ENCODE measurements at regions not wholly inside any gene's neighbourhood (a gene's known extent, or its start where the extent isn't known, plus 50 kb on each side); places are given as distances from the start of the nearest gene placed in this dataset.

- no peaks in the 10 kb centered on the region for H3K27me3 ChIP-seq (ENCODE audit: insufficient read depth, low read length)
- intact Hi-C loops (cut with micrococcal nuclease): no loop called here
- H3K27me3 Mint-ChIP-seq: peaks cover 3 to 6% of the 10 kb centered on the region in 2 donors
- H3K27ac Mint-ChIP-seq: no peak overlapping the region
- POLR2A ChIA-PET (ENCODE audit: partially characterized antibody): no interaction called here
- H3K36me3 ChIP-seq (ENCODE audit: insufficient read depth, low read length): no peaks in the 10 kb centered on the region
- CTCF ChIA-PET (ENCODE audit: partially characterized antibody): no interaction called here
- no peak overlapping the region for H3K4me3 Mint-ChIP-seq
- DNase-seq: no peak
- peaks cover 0 to 2% (median 0%) of the 10 kb centered on the region in 8 donors for H3K9me3 Mint-ChIP-seq
- no peak overlapping the region for H3K4me3 ChIP-seq (ENCODE audit: low read length in 2 of 2)
- H3K9me3 ChIP-seq (ENCODE audit: control insufficient read depth in 1 of 2, low read length in 2 of 2): no peaks in the 10 kb centered on the region
- H3K4me1 Mint-ChIP-seq: no peaks in the 10 kb centered on the region
- no peaks in the 10 kb centered on the region for H3K4me1 ChIP-seq (ENCODE audit: insufficient read depth, low read length)
- no peaks in the 10 kb centered on the region for H3K36me3 Mint-ChIP-seq
- no peak overlapping the region for H3K27ac ChIP-seq (ENCODE audit: low read depth, low read length)
Observed at GRCh38 chr10:28797904-28798371, 120.6 kb downstream of the BAMBI start.

GRCh38 chr10:28798428-28798955 lies 121.2 kb downstream of the BAMBI start:
- POLR2A ChIA-PET (ENCODE audit: partially characterized antibody): no interaction called here
- no peak overlapping the region for H3K4me3 Mint-ChIP-seq
- DNase-seq: no peak
- H3K9me3 ChIP-seq (ENCODE audit: control insufficient read depth in 1 of 2, low read length in 2 of 2): no peaks in the 10 kb centered on the region
- H3K4me1 Mint-ChIP-seq: no peaks in the 10 kb centered on the region
- H3K36me3 Mint-ChIP-seq: no peaks in the 10 kb centered on the region
- no peak overlapping the region for H3K4me3 ChIP-seq (ENCODE audit: low read length in 2 of 2)
- CTCF ChIA-PET (ENCODE audit: partially characterized antibody): no interaction called here
- intact Hi-C loops (cut with micrococcal nuclease): no loop called here
- peaks cover 0 to 2% (median 0%) of the 10 kb centered on the region in 8 donors for H3K9me3 Mint-ChIP-seq
- H3K27ac ChIP-seq (ENCODE audit: low read depth, low read length): no peak overlapping the region
- peaks cover 3 to 8% of the 10 kb centered on the region in 2 donors for H3K27me3 Mint-ChIP-seq
- no peak overlapping the region for H3K27ac Mint-ChIP-seq
- no peaks in the 10 kb centered on the region for H3K27me3 ChIP-seq (ENCODE audit: insufficient read depth, low read length)
- H3K36me3 ChIP-seq (ENCODE audit: insufficient read depth, low read length): no peaks in the 10 kb centered on the region
- H3K4me1 ChIP-seq (ENCODE audit: insufficient read depth, low read length): no peaks in the 10 kb centered on the region

GRCh38 chr10:28798964-28799363 lies 121.6 kb downstream of the BAMBI start:
- H3K4me1 ChIP-seq (ENCODE audit: insufficient read depth, low read length): no peaks in the 10 kb centered on the region
- no peak overlapping the region for H3K4me3 Mint-ChIP-seq
- no peak for DNase-seq
- peaks cover 0 to 3% (median 0%) of the 10 kb centered on the region in 8 donors for H3K9me3 Mint-ChIP-seq
- POLR2A ChIA-PET (ENCODE audit: partially characterized antibody): no interaction called here
- H3K27ac ChIP-seq (ENCODE audit: low read depth, low read length): no peak overlapping the region
- H3K9me3 ChIP-seq (ENCODE audit: control insufficient read depth in 1 of 2, low read length in 2 of 2): no peaks in the 10 kb centered on the region
- no peaks in the 10 kb centered on the region for H3K36me3 ChIP-seq (ENCODE audit: insufficient read depth, low read length)
- peaks cover 3 to 10% of the 10 kb centered on the region in 2 donors for H3K27me3 Mint-ChIP-seq
- no peaks in the 10 kb centered on the region for H3K27me3 ChIP-seq (ENCODE audit: insufficient read depth, low read length)
- H3K27ac Mint-ChIP-seq: no peak overlapping the region
- H3K36me3 Mint-ChIP-seq: no peaks in the 10 kb centered on the region
- no peaks in the 10 kb centered on the region for H3K4me1 Mint-ChIP-seq
- intact Hi-C loops (cut with micrococcal nuclease): no loop called here
- CTCF ChIA-PET (ENCODE audit: partially characterized antibody): no interaction called here
- H3K4me3 ChIP-seq (ENCODE audit: low read length in 2 of 2): no peak overlapping the region

- no peak for DNase-seq
- CTCF ChIA-PET (ENCODE audit: partially characterized antibody): no interaction called here
- no peaks in the 10 kb centered on the region for H3K4me1 Mint-ChIP-seq
- peaks cover 0 to 3% (median 0%) of the 10 kb centered on the region in 8 donors for H3K9me3 Mint-ChIP-seq
- H3K27ac ChIP-seq (ENCODE audit: low read depth, low read length): no peak overlapping the region
- no peak overlapping the region for H3K4me3 ChIP-seq (ENCODE audit: low read length in 2 of 2)
- H3K27me3 ChIP-seq (ENCODE audit: insufficient read depth, low read length): no peaks in the 10 kb centered on the region
- no peak overlapping the region for H3K4me3 Mint-ChIP-seq
- peaks cover 7 to 8% of the 10 kb centered on the region in 2 donors for H3K27me3 Mint-ChIP-seq
- intact Hi-C loops (cut with micrococcal nuclease): no loop called here
- no peaks in the 10 kb centered on the region for H3K4me1 ChIP-seq (ENCODE audit: insufficient read depth, low read length)
- no peaks in the 10 kb centered on the region for H3K36me3 ChIP-seq (ENCODE audit: insufficient read depth, low read length)
- POLR2A ChIA-PET (ENCODE audit: partially characterized antibody): no interaction called here
- H3K9me3 ChIP-seq (ENCODE audit: control insufficient read depth in 1 of 2, low read length in 2 of 2): no peaks in the 10 kb centered on the region
- no peak overlapping the region for H3K27ac Mint-ChIP-seq
- H3K36me3 Mint-ChIP-seq: no peaks in the 10 kb centered on the region
Observed at GRCh38 chr10:28800144-28800543, 122.8 kb downstream of the BAMBI start.

- intact Hi-C loops (cut with micrococcal nuclease): no loop called here
- H3K9me3 Mint-ChIP-seq: peaks cover 0 to 3% (median 0%) of the 10 kb centered on the region in 8 donors
Observed at GRCh38 chr10:28801247-28801646, 123.9 kb downstream of the BAMBI start.

GRCh38 chr10:28801869-28802268 lies 124.5 kb downstream of the BAMBI start:
- DNase-seq: no peak
- Mint-ChIP-seq H3K9me3 (peaks cover 0 to 3% (median 0%) of the 10 kb centered on the region in 8 donors), H3K27ac (no peak overlapping the region), H3K36me3 (no peaks in the 10 kb centered on the region), H3K4me3 (no peak overlapping the region), H3K4me1 (no peaks in the 10 kb centered on the region), H3K27me3 (peaks cover 13 to 16% of the 10 kb centered on the region in 2 donors)
- CTCF ChIA-PET (ENCODE audit: partially characterized antibody): no interaction called here
- no peaks in the 10 kb centered on the region for H3K9me3 ChIP-seq (ENCODE audit: control insufficient read depth in 1 of 2, low read length in 2 of 2)
- peaks cover 6% of the 10 kb centered on the region for H3K27me3 ChIP-seq (ENCODE audit: insufficient read depth, low read length)
- H3K4me3 ChIP-seq (ENCODE audit: low read length in 2 of 2): no peak overlapping the region
- intact Hi-C loops (cut with micrococcal nuclease): no loop called here
- POLR2A ChIA-PET (ENCODE audit: partially characterized antibody): no interaction called here
- H3K4me1 ChIP-seq (ENCODE audit: insufficient read depth, low read length): no peaks in the 10 kb centered on the region
- H3K27ac ChIP-seq (ENCODE audit: low read depth, low read length): no peak overlapping the region
- H3K36me3 ChIP-seq (ENCODE audit: insufficient read depth, low read length): no peaks in the 10 kb centered on the region

More at GRCh38 chr10:28801247-28801646, 123.9 kb downstream of the BAMBI start:
- POLR2A ChIA-PET (ENCODE audit: partially characterized antibody): no interaction called here
- Histone ChIP-seq H3K4me3 (ENCODE audit: low read length in 2 of 2) (no peak overlapping the region), H3K36me3 (ENCODE audit: insufficient read depth, low read length) (no peaks in the 10 kb centered on the region), H3K27ac (ENCODE audit: low read depth, low read length) (no peak overlapping the region), H3K27me3 (ENCODE audit: insufficient read depth, low read length) (no peaks in the 10 kb centered on the region), H3K9me3 (ENCODE audit: control insufficient read depth in 1 of 2, low read length in 2 of 2) (no peaks in the 10 kb centered on the region), H3K4me1 (ENCODE audit: insufficient read depth, low read length) (no peaks in the 10 kb centered on the region)
- no peaks in the 10 kb centered on the region for H3K36me3 Mint-ChIP-seq
- CTCF ChIA-PET (ENCODE audit: partially characterized antibody): no interaction called here
- no peak overlapping the region for H3K27ac Mint-ChIP-seq
- H3K4me3 Mint-ChIP-seq: no peak overlapping the region
- H3K27me3 Mint-ChIP-seq: peaks cover 10 to 11% of the 10 kb centered on the region in 2 donors
- DNase-seq: no peak
- H3K4me1 Mint-ChIP-seq: no peaks in the 10 kb centered on the region

- H3K27ac Mint-ChIP-seq: no peak overlapping the region
- CTCF ChIA-PET (ENCODE audit: partially characterized antibody): no interaction called here
Observed at GRCh38 chr10:28805390-28805789, 128.1 kb downstream of the BAMBI start.

More at GRCh38 chr10:28805390-28805789, 128.1 kb downstream of the BAMBI start:
- Mint-ChIP-seq H3K27me3 (peaks cover 24 to 25% of the 10 kb centered on the region in 2 donors), H3K4me3 (no peak overlapping the region), H3K4me1 (peaks cover 0 to 4% (median 0%) of the 10 kb centered on the region in 4 donors), H3K9me3 (peaks cover 0 to 3% (median 0%) of the 10 kb centered on the region in 8 donors), H3K36me3 (no peaks in the 10 kb centered on the region)
- POLR2A ChIA-PET (ENCODE audit: partially characterized antibody): no interaction called here
- Histone ChIP-seq H3K27me3 (ENCODE audit: insufficient read depth, low read length) (peaks cover 7% of the 10 kb centered on the region), H3K4me1 (ENCODE audit: insufficient read depth, low read length) (no peaks in the 10 kb centered on the region), H3K36me3 (ENCODE audit: insufficient read depth, low read length) (no peaks in the 10 kb centered on the region), H3K27ac (ENCODE audit: low read depth, low read length) (no peak overlapping the region), H3K9me3 (ENCODE audit: control insufficient read depth in 1 of 2, low read length in 2 of 2) (no peaks in the 10 kb centered on the region), H3K4me3 (ENCODE audit: low read length in 2 of 2) (no peak overlapping the region)
- DNase-seq: no peak
- intact Hi-C loops (cut with micrococcal nuclease): no loop called here

Data from CD4-positive, alpha-beta memory T cell (primary cell).